OCI-LY3 (cell line): ENCODE measurements at regions not wholly inside any gene's neighbourhood (a gene's known extent, or its start where the extent isn't known, plus 50 kb on each side); places are given as distances from the start of the nearest gene placed in this dataset.

Experiments
- CTCF ChIP-seq: fragments of 200-600, 300-600 bp; sonication (generic); IDR thresholded peaks from 2 replicates; pipeline ENCODE4 v1.5.1; 2014; ENCODE audit warnings: antibody characterized with exemption, low read length, low read depth
- EZH2phosphoT487 ChIP-seq: fragments of 200-600 bp; shearing (Covaris generic); IDR thresholded peaks from 2 replicates; pipeline ENCODE4 v1.6.1; 2018; ENCODE audit warnings: antibody characterized with exemption, mixed run types, low read depth

- TF ChIP-seq CTCF (no peak), EZH2phosphoT487 (no peak)
Observed at GRCh38 chr6:45816674-45817297, 198.9 kb downstream of the CLIC5 start.
